ENCODE measurements at regions not wholly inside any gene's neighbourhood (a gene's known extent, or its start where the extent isn't known, plus 50 kb on each side); places are given as distances from the start of the nearest gene placed in this dataset.

GRCh38 chr4:33078145-33078544 is 2358.0 kb downstream of the PCDH7 start:
- no peaks in the 10 kb centered on the region for H3K27me3 ChIP-seq (ENCODE audit: control insufficient read depth, insufficient read depth, low read length)
- H3K4me2 ChIP-seq (ENCODE audit: low read length) = no peak overlapping the region
- no peaks in the 10 kb centered on the region for H3K9me3 ChIP-seq (replicated peaks; ENCODE audit: low read length)
- no peaks in the 10 kb centered on the region for H3K36me3 ChIP-seq (ENCODE audit: insufficient read depth, low read length)
- H3K9ac ChIP-seq (ENCODE audit: low read depth, low read length) = no peak overlapping the region
- no peak overlapping the region for H3K4me3 ChIP-seq (ENCODE audit: low read length)
- peaks cover 13% of the 10 kb centered on the region for H3K4me1 ChIP-seq (ENCODE audit: control insufficient read depth, insufficient read depth, low read length)

GRCh38 chr4:33080275-33080674 is 2360.1 kb downstream of the PCDH7 start:
- no peaks in the 10 kb centered on the region for H3K9me3 ChIP-seq (replicated peaks; ENCODE audit: low read length)
- no peaks in the 10 kb centered on the region for H3K36me3 ChIP-seq (ENCODE audit: insufficient read depth, low read length)
- H3K4me1 ChIP-seq (ENCODE audit: control insufficient read depth, insufficient read depth, low read length) = no peaks in the 10 kb centered on the region
- no peak overlapping the region for H3K4me2 ChIP-seq (ENCODE audit: low read length)
- H3K4me3 ChIP-seq (ENCODE audit: low read length) = no peak overlapping the region
- H3K9ac ChIP-seq (ENCODE audit: low read depth, low read length) = no peak overlapping the region
- no peaks in the 10 kb centered on the region for H3K27me3 ChIP-seq (ENCODE audit: control insufficient read depth, insufficient read depth, low read length)

GRCh38 chr4:33085709-33086108 is 2365.5 kb downstream of the PCDH7 start:
- Histone ChIP-seq H3K4me2 (ENCODE audit: low read length) (no peak overlapping the region), H3K4me3 (ENCODE audit: low read length) (no peak overlapping the region), H3K4me1 (ENCODE audit: control insufficient read depth, insufficient read depth, low read length) (peaks cover 37% of the 10 kb centered on the region), H3K9ac (ENCODE audit: low read depth, low read length) (no peak overlapping the region), H3K36me3 (ENCODE audit: insufficient read depth, low read length) (no peaks in the 10 kb centered on the region), H3K27me3 (ENCODE audit: control insufficient read depth, insufficient read depth, low read length) (no peaks in the 10 kb centered on the region), H3K9me3 (replicated peaks; ENCODE audit: low read length) (no peaks in the 10 kb centered on the region)

GRCh38 chr4:33086331-33086925 is 2366.3 kb downstream of the PCDH7 start:
- Histone ChIP-seq H3K4me1 (ENCODE audit: control insufficient read depth, insufficient read depth, low read length) (peaks cover 41% of the 10 kb centered on the region), H3K27me3 (ENCODE audit: control insufficient read depth, insufficient read depth, low read length) (no peaks in the 10 kb centered on the region), H3K9ac (ENCODE audit: low read depth, low read length) (no peak overlapping the region), H3K4me2 (ENCODE audit: low read length) (no peak overlapping the region), H3K9me3 (replicated peaks; ENCODE audit: low read length) (no peaks in the 10 kb centered on the region), H3K36me3 (ENCODE audit: insufficient read depth, low read length) (no peaks in the 10 kb centered on the region), H3K4me3 (ENCODE audit: low read length) (no peak overlapping the region)

- no peaks in the 10 kb centered on the region for H3K27me3 ChIP-seq (ENCODE audit: control insufficient read depth, insufficient read depth, low read length)
- H3K9ac ChIP-seq (ENCODE audit: low read depth, low read length) = no peak overlapping the region
- H3K4me3 ChIP-seq (ENCODE audit: low read length) = no peak overlapping the region
- no peaks in the 10 kb centered on the region for H3K9me3 ChIP-seq (replicated peaks; ENCODE audit: low read length)
- H3K4me2 ChIP-seq (ENCODE audit: low read length) = peak overlapping the region; percentile 13
- H3K4me1 ChIP-seq (ENCODE audit: control insufficient read depth, insufficient read depth, low read length) = peaks cover 46% of the 10 kb centered on the region
- no peaks in the 10 kb centered on the region for H3K36me3 ChIP-seq (ENCODE audit: insufficient read depth, low read length)
Measured at GRCh38 chr4:33088713-33089112, 2368.5 kb downstream of the PCDH7 start.

- Histone ChIP-seq H3K4me3 (ENCODE audit: low read length) (no peak overlapping the region), H3K4me2 (ENCODE audit: low read length) (no peak overlapping the region), H3K4me1 (ENCODE audit: control insufficient read depth, insufficient read depth, low read length) (peaks cover 39% of the 10 kb centered on the region), H3K9ac (ENCODE audit: low read depth, low read length) (peak overlapping the region; percentile 14), H3K27me3 (ENCODE audit: control insufficient read depth, insufficient read depth, low read length) (no peaks in the 10 kb centered on the region), H3K9me3 (replicated peaks; ENCODE audit: low read length) (no peaks in the 10 kb centered on the region), H3K36me3 (ENCODE audit: insufficient read depth, low read length) (no peaks in the 10 kb centered on the region)
Measured at GRCh38 chr4:33090910-33091309, 2370.7 kb downstream of the PCDH7 start.

- no peak overlapping the region for H3K4me3 ChIP-seq (ENCODE audit: low read length)
- H3K27me3 ChIP-seq (ENCODE audit: control insufficient read depth, insufficient read depth, low read length) = no peaks in the 10 kb centered on the region
- H3K36me3 ChIP-seq (ENCODE audit: insufficient read depth, low read length) = no peaks in the 10 kb centered on the region
- peaks cover 29% of the 10 kb centered on the region for H3K4me1 ChIP-seq (ENCODE audit: control insufficient read depth, insufficient read depth, low read length)
- H3K4me2 ChIP-seq (ENCODE audit: low read length) = no peak overlapping the region
- H3K9ac ChIP-seq (ENCODE audit: low read depth, low read length) = no peak overlapping the region
- H3K9me3 ChIP-seq (replicated peaks; ENCODE audit: low read length) = no peaks in the 10 kb centered on the region
Measured at GRCh38 chr4:33091961-33092360, 2371.8 kb downstream of the PCDH7 start.

- no peaks in the 10 kb centered on the region for H3K36me3 ChIP-seq (ENCODE audit: insufficient read depth, low read length)
- H3K4me3 ChIP-seq (ENCODE audit: low read length) = no peak overlapping the region
- no peaks in the 10 kb centered on the region for H3K9me3 ChIP-seq (replicated peaks; ENCODE audit: low read length)
- H3K4me2 ChIP-seq (ENCODE audit: low read length) = no peak overlapping the region
- no peak overlapping the region for H3K9ac ChIP-seq (ENCODE audit: low read depth, low read length)
- peaks cover 8% of the 10 kb centered on the region for H3K4me1 ChIP-seq (ENCODE audit: control insufficient read depth, insufficient read depth, low read length)
- no peaks in the 10 kb centered on the region for H3K27me3 ChIP-seq (ENCODE audit: control insufficient read depth, insufficient read depth, low read length)
Measured at GRCh38 chr4:33104273-33104672, 2384.1 kb downstream of the PCDH7 start.

GRCh38 chr4:33107814-33108213 is 2387.6 kb downstream of the PCDH7 start:
- H3K9me3 ChIP-seq (replicated peaks; ENCODE audit: low read length) = no peaks in the 10 kb centered on the region
- H3K36me3 ChIP-seq (ENCODE audit: insufficient read depth, low read length) = no peaks in the 10 kb centered on the region
- H3K27me3 ChIP-seq (ENCODE audit: control insufficient read depth, insufficient read depth, low read length) = no peaks in the 10 kb centered on the region
- H3K4me3 ChIP-seq (ENCODE audit: low read length) = no peak overlapping the region
- H3K4me1 ChIP-seq (ENCODE audit: control insufficient read depth, insufficient read depth, low read length) = peaks cover 17% of the 10 kb centered on the region
- H3K9ac ChIP-seq (ENCODE audit: low read depth, low read length) = no peak overlapping the region
- no peak overlapping the region for H3K4me2 ChIP-seq (ENCODE audit: low read length)

- Histone ChIP-seq H3K27me3 (ENCODE audit: control insufficient read depth, insufficient read depth, low read length) (no peaks in the 10 kb centered on the region), H3K4me3 (ENCODE audit: low read length) (no peak overlapping the region), H3K9me3 (replicated peaks; ENCODE audit: low read length) (no peaks in the 10 kb centered on the region), H3K4me2 (ENCODE audit: low read length) (no peak overlapping the region), H3K9ac (ENCODE audit: low read depth, low read length) (no peak overlapping the region), H3K4me1 (ENCODE audit: control insufficient read depth, insufficient read depth, low read length) (peaks cover 17% of the 10 kb centered on the region), H3K36me3 (ENCODE audit: insufficient read depth, low read length) (no peaks in the 10 kb centered on the region)
Measured at GRCh38 chr4:33111117-33111516, 2390.9 kb downstream of the PCDH7 start.

GRCh38 chr4:33116871-33117270 is 2396.7 kb downstream of the PCDH7 start:
- no peak overlapping the region for H3K4me3 ChIP-seq (ENCODE audit: low read length)
- H3K36me3 ChIP-seq (ENCODE audit: insufficient read depth, low read length) = no peaks in the 10 kb centered on the region
- no peaks in the 10 kb centered on the region for H3K4me1 ChIP-seq (ENCODE audit: control insufficient read depth, insufficient read depth, low read length)
- no peak overlapping the region for H3K4me2 ChIP-seq (ENCODE audit: low read length)
- no peak overlapping the region for H3K9ac ChIP-seq (ENCODE audit: low read depth, low read length)
- H3K27me3 ChIP-seq (ENCODE audit: control insufficient read depth, insufficient read depth, low read length) = no peaks in the 10 kb centered on the region
- no peaks in the 10 kb centered on the region for H3K9me3 ChIP-seq (replicated peaks; ENCODE audit: low read length)

GRCh38 chr4:33126002-33126401 is 2405.8 kb downstream of the PCDH7 start:
- H3K4me2 ChIP-seq (ENCODE audit: low read length) = no peak overlapping the region
- no peaks in the 10 kb centered on the region for H3K27me3 ChIP-seq (ENCODE audit: control insufficient read depth, insufficient read depth, low read length)
- H3K36me3 ChIP-seq (ENCODE audit: insufficient read depth, low read length) = no peaks in the 10 kb centered on the region
- no peaks in the 10 kb centered on the region for H3K4me1 ChIP-seq (ENCODE audit: control insufficient read depth, insufficient read depth, low read length)
- no peak overlapping the region for H3K9ac ChIP-seq (ENCODE audit: low read depth, low read length)
- H3K4me3 ChIP-seq (ENCODE audit: low read length) = no peak overlapping the region
- no peaks in the 10 kb centered on the region for H3K9me3 ChIP-seq (replicated peaks; ENCODE audit: low read length)
